WTC11 (cell line): ENCODE measurements at regions not wholly inside any gene's neighbourhood (a gene's known extent, or its start where the extent isn't known, plus 50 kb on each side); places are given as distances from the start of the nearest gene placed in this dataset.

Experiments used
- ATAC-seq: fragments of 200-7000 bp; cut with Tn5 transposase; 2 replicates; pipeline ENCODE4 v1.10.0; 2021; ENCODE audit warnings: mild to moderate bottlenecking, moderate library complexity
- CTCF ChIA-PET: fragments of 300-600 bp; sonication (Branson Sonifier 250); formaldehyde crosslinking; loops from one replicate; lab custom pipeline; 2021; ENCODE audit warnings: antibody characterized with exemption; lab: Charles Lee
- POLR2A ChIA-PET: fragments of 350-600 bp; sonication (Branson Sonifier 250); formaldehyde crosslinking; loops from one replicate; lab custom pipeline; 2021; ENCODE audit warnings: antibody characterized with exemption; lab: Charles Lee
- DNase-seq: peaks from one replicate; pipeline ENCODE4 v3.0.0; 2021; ENCODE audit warnings: low spot score
- H3K27ac Mint-ChIP-seq: 2 replicates; pipeline ENCODE4 v1.8.0; 2021; ENCODE audit warnings: mixed read lengths
- H3K27me3 Mint-ChIP-seq: 2 replicates; pipeline ENCODE4 v1.8.0; 2021; ENCODE audit warnings: low read depth, mild to moderate bottlenecking, moderate library complexity, mixed read lengths
- H3K36me3 Mint-ChIP-seq: 2 replicates; pipeline ENCODE4 v1.8.0; 2021; ENCODE audit warnings: mixed read lengths
- H3K4me1 Mint-ChIP-seq: 2 replicates; pipeline ENCODE4 v1.8.0; 2022; ENCODE audit warnings: mixed read lengths
- H3K4me3 Mint-ChIP-seq: 2 replicates; pipeline ENCODE4 v1.8.0; 2021; ENCODE audit warnings: mild to moderate bottlenecking, moderate library complexity, mixed read lengths
- H3K9me3 Mint-ChIP-seq: 2 replicates; pipeline ENCODE4 v1.8.0; 2021; ENCODE audit warnings: mixed read lengths
- AFF4 ChIP-seq: sonication (generic); formaldehyde crosslinking; IDR thresholded peaks from 2 replicates; pipeline ENCODE4 v1.8.1; 2023; ENCODE audit warnings: mild to moderate bottlenecking, missing genetic modification reagents, borderline replicate concordance
- ARID4B ChIP-seq: sonication (generic); formaldehyde crosslinking; IDR thresholded peaks from 2 replicates; pipeline ENCODE4 v1.8.0; 2023; ENCODE audit warnings: missing genetic modification reagents, mild to moderate bottlenecking, borderline replicate concordance
- CBFB ChIP-seq: sonication (generic); formaldehyde crosslinking; IDR thresholded peaks from 2 replicates; pipeline ENCODE4 v1.8.1; 2022; ENCODE audit warnings: mild to moderate bottlenecking, low read depth, missing genetic modification reagents
- CDX4 ChIP-seq: fragments of 250-450 bp; sonication (Bioruptor Pico); IDR thresholded peaks from 2 replicates; pipeline ENCODE4 v1.9.0; 2021; ENCODE audit warnings: moderate library complexity, mild to moderate bottlenecking, inconsistent platforms, borderline replicate concordance
- CTCF ChIP-seq: fragments of 200-600 bp; IDR thresholded peaks from 2 replicates; pipeline ENCODE4 v1.8.0; 2022; ENCODE audit warnings: antibody characterized with exemption
- ELF4 ChIP-seq: sonication (generic); formaldehyde crosslinking; IDR thresholded peaks from 2 replicates; pipeline ENCODE4 v1.8.1; 2022; ENCODE audit warnings: low read depth, mild to moderate bottlenecking, moderate library complexity, missing genetic modification reagents
- ERG ChIP-seq: fragments of 250-450 bp; sonication (Bioruptor Pico); IDR thresholded peaks from 2 replicates; pipeline ENCODE4 v1.8.0; 2021; ENCODE audit warnings: mild to moderate bottlenecking
- FOXP4 ChIP-seq: sonication (generic); formaldehyde crosslinking; IDR thresholded peaks from 2 replicates; pipeline ENCODE4 v1.8.0; 2022; ENCODE audit warnings: mild to moderate bottlenecking, missing genetic modification reagents
- MAX ChIP-seq: sonication (generic); formaldehyde crosslinking; IDR thresholded peaks from 2 replicates; pipeline ENCODE4 v1.8.0; 2022; ENCODE audit warnings: mild to moderate bottlenecking, missing genetic modification reagents
- MYBL2 ChIP-seq: sonication (generic); formaldehyde crosslinking; IDR thresholded peaks from 2 replicates; pipeline ENCODE4 v1.8.1; 2023; ENCODE audit warnings: mild to moderate bottlenecking, moderate library complexity, missing genetic modification reagents
- NFE2L1 ChIP-seq: sonication (generic); formaldehyde crosslinking; IDR thresholded peaks from 2 replicates; pipeline ENCODE4 v1.8.1; 2023; ENCODE audit warnings: missing genetic modification reagents
- NR3C1 ChIP-seq: sonication (generic); formaldehyde crosslinking; conservative IDR thresholded peaks from 2 replicates; pipeline ENCODE4 v1.8.1; 2023; ENCODE audit warnings: low read depth, mild to moderate bottlenecking, missing genetic modification reagents
- PREB ChIP-seq: sonication (generic); formaldehyde crosslinking; IDR thresholded peaks from 2 replicates; pipeline ENCODE4 v1.8.1; 2022; ENCODE audit warnings: mild to moderate bottlenecking, missing genetic modification reagents, moderate library complexity, borderline replicate concordance
- STAT6 ChIP-seq: sonication (generic); formaldehyde crosslinking; conservative IDR thresholded peaks from 2 replicates; pipeline ENCODE4 v1.8.1; 2023; ENCODE audit warnings: mild to moderate bottlenecking, low read depth, missing genetic modification reagents, moderate library complexity
- ZNF138 ChIP-seq: sonication (generic); formaldehyde crosslinking; conservative IDR thresholded peaks from 2 replicates; pipeline ENCODE4 v1.8.1; 2022; ENCODE audit warnings: mild to moderate bottlenecking, moderate library complexity, missing genetic modification reagents
- ZNF416 ChIP-seq: fragments of 250-450 bp; sonication (Bioruptor Pico); IDR thresholded peaks from 2 replicates; pipeline ENCODE4 v1.9.0; 2021; ENCODE audit warnings: mild to moderate bottlenecking, inconsistent platforms

GRCh38 chr10:128364631-128365030 lies 238.4 kb upstream of the MKI67 start:
- ChIA-PET POLR2A (no interaction called here), CTCF (no interaction called here)
- Mint-ChIP-seq H3K9me3 (peaks cover 30% of the 10 kb centered on the region), H3K27ac (no peak overlapping the region), H3K4me1 (no peaks in the 10 kb centered on the region), H3K4me3 (no peak overlapping the region), H3K27me3 (no peaks in the 10 kb centered on the region; the same call in 1 of the 2 replicates), H3K36me3 (peaks cover 10% of the 10 kb centered on the region)
- no peak for ATAC-seq
- TF ChIP-seq PREB (CRISPR knock-in tag): no peak
- TF ChIP-seq NFE2L1 (CRISPR knock-in tag): no peak
- no peak for TF ChIP-seq NR3C1
- TF ChIP-seq MAX: no peak
- TF ChIP-seq MYBL2: no peak
- no peak for TF ChIP-seq ZNF416 (CRISPR knock-in tag)
- TF ChIP-seq FOXP4: no peak
- no peak for TF ChIP-seq STAT6
- no peak for TF ChIP-seq CTCF
- TF ChIP-seq AFF4: no peak
- TF ChIP-seq, all 79 proteins: peak for 0
- DNase-seq: no peak

- no peak overlapping the region for H3K27ac Mint-ChIP-seq
- peaks cover 27% of the 10 kb centered on the region for H3K9me3 Mint-ChIP-seq
- H3K36me3 Mint-ChIP-seq: peaks cover 10% of the 10 kb centered on the region
- no peaks in the 10 kb centered on the region for H3K4me1 Mint-ChIP-seq
- no peaks in the 10 kb centered on the region; the same call in 1 of the 2 replicates for H3K27me3 Mint-ChIP-seq
- CTCF ChIA-PET: no interaction called here
- no peak for ATAC-seq
- DNase-seq: no peak
- POLR2A ChIA-PET: no interaction called here
- H3K4me3 Mint-ChIP-seq: no peak overlapping the region
- TF ChIP-seq ELF4 (CRISPR knock-in tag) (no peak), CDX4 (CRISPR knock-in tag) (no peak), ZNF138 (CRISPR knock-in tag) (no peak), ARID4B (CRISPR knock-in tag) (no peak), ERG (CRISPR knock-in tag) (no peak), CBFB (CRISPR knock-in tag) (no peak)
Measured at GRCh38 chr10:128365156-128365725, 239.0 kb upstream of the MKI67 start.
